GM12874 (cell line): ENCODE measurements at regions not wholly inside any gene's neighbourhood (a gene's known extent, or its start where the extent isn't known, plus 50 kb on each side); places are given as distances from the start of the nearest gene placed in this dataset.

Source experiments
- CTCF ChIP-seq: IDR thresholded peaks from 2 replicates; pipeline ENCODE4 v1.5.1; 2011; ENCODE audit warnings: low read depth, mild to moderate bottlenecking, control low read depth, low read length, moderate library complexity; ENCODE audit not compliant: insufficient read depth

GRCh38 chr12:112680993-112681392 lies 110.6 kb upstream of the RPH3A start:
- TF ChIP-seq CTCF, result no peak

- no peak for TF ChIP-seq CTCF
These were observed 109.0 kb upstream of the RPH3A start for GRCh38 chr12:112682586-112682985.

GRCh38 chr12:112684742-112685141 lies 106.8 kb upstream of the RPH3A start:
- TF ChIP-seq CTCF, result no peak

GRCh38 chr12:112685321-112685720 lies 106.2 kb upstream of the RPH3A start:
- TF ChIP-seq CTCF, result no peak

GRCh38 chr12:112686373-112686772 lies 105.2 kb upstream of the RPH3A start:
- TF ChIP-seq CTCF, result no peak

- TF ChIP-seq CTCF, result no peak
These were observed 97.5 kb upstream of the RPH3A start for GRCh38 chr12:112694065-112694464.

- TF ChIP-seq CTCF, result no peak
These were observed 86.4 kb upstream of the RPH3A start for GRCh38 chr12:112705037-112705632.

GRCh38 chr12:112710414-112710813 lies 81.1 kb upstream of the RPH3A start:
- no peak for TF ChIP-seq CTCF
